ENCODE measurements at regions not wholly inside any gene's neighbourhood (a gene's known extent, or its start where the extent isn't known, plus 50 kb on each side); places are given as distances from the start of the nearest gene placed in this dataset.
"Not testable (repeated sequence)": the region's sequence is repeated elsewhere in the genome, so short reads cannot be mapped to it uniquely, and the experiment has no call there.

DNA sequence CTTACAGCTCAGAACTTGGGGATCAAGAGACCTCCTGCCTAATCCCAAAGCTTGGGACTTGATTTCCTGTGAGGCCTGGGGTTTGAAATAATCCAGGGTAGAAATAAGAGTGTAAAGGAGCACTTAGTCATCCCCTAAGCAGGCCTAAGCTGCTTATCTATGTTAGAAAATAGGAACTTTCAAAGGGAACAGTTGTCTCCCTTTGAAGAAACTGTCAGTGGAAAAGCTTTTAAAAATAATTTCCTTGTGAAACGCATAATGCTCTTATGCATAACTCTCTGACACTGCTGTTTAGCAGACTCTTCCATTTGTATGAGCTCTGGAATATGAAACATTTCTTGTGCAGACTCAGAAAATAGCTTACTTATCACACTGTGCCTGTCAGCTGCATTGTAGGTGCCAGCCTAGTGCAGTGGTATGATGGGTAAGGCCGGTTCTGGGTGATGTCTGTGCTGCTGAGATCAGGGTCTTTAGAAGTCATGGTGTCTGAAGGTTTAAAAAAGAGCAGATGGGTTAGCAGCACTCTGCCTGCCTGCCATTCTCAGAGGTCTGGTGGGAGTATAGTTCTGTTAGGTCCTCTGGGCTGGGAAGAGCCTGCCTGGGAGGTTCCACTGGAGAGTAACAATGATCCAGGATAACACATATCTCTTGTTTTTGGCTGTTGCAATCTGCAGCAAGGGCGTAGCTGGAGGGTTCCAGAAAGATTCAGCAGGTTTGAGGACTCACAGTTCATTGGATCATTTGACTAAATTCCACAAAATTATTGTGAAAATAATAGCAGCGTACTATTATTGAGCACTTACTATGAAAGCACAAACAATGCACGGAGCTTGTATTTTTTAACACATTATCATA lies 283.2 kb upstream of the MEX3C start:
- DNase-seq (ENCODE audit: insufficient read length, low spot score): no peak
- no peak for TF ChIP-seq POLR2A (IDR thresholded peaks at IDR 0.05; ENCODE audit: low read depth, low read length)
- FAIRE-seq: no peak

- TF ChIP-seq POLR2A (IDR thresholded peaks at IDR 0.05; ENCODE audit: low read depth, low read length): no peak
- DNase-seq (ENCODE audit: insufficient read length, low spot score): no peak
- FAIRE-seq: no peak
Measured at GRCh38 chr18:51486735-51487366, 289.4 kb upstream of the MEX3C start.

DNA sequence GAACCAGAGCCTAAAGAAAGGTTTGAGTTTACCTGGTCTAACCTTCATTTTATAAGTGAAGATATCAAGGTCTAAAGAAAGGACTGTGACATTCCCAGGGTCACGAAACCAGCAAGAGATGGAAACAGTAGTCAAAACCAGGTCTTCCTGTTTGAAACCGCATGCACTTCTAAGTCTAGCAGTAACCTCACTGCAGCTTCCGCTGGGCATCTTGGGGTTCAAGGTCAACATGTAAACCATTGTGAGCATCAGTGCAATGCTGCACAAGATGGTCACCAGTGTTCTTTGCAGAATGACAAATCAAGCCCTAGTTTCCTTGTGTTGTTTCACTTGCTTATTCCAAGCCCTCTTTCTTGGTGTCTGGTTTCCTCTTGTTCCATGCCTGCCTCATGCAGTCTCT lies 292.9 kb upstream of the MEX3C start:
- FAIRE-seq (no peak), DNase-seq (ENCODE audit: insufficient read length, low spot score) (no peak)
- no peak for TF ChIP-seq POLR2A (IDR thresholded peaks at IDR 0.05; ENCODE audit: low read depth, low read length)

DNA sequence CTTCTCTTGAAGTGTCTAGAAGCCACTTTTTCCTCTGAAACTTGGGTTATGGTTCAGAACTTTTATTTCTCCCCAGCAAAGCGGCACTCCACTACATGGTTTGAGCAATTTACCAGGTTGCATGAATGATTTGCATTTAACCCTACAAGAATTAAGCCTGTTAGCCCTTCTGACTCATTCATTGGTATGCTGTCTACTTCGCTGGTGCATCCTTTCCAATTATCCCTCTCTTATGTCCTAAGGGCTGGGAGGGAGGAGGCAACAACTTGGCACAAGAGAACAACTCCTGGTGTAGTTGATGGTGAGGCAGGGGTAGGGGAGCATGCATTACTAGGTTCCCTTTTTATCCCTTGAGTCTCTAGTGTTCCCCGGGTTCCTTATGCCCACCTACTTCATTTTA lies 293.4 kb upstream of the MEX3C start:
- DNase-seq (ENCODE audit: insufficient read length, low spot score) (no peak), FAIRE-seq (no peak)
- no peak for TF ChIP-seq POLR2A (IDR thresholded peaks at IDR 0.05; ENCODE audit: low read depth, low read length)

- TF ChIP-seq POLR2A (IDR thresholded peaks at IDR 0.05; ENCODE audit: low read depth, low read length): no peak
- no peak for DNase-seq (ENCODE audit: insufficient read length, low spot score)
- FAIRE-seq: no peak
Measured at GRCh38 chr18:51491678-51492372, 294.3 kb upstream of the MEX3C start.

GRCh38 chr18:51498085-51498855 lies 300.8 kb upstream of the MEX3C start:
- DNase-seq (ENCODE audit: insufficient read length, low spot score) (no peak), FAIRE-seq (no peak)
- TF ChIP-seq POLR2A (IDR thresholded peaks at IDR 0.05; ENCODE audit: low read depth, low read length): no peak

GRCh38 chr18:51503351-51503750 lies 305.9 kb upstream of the MEX3C start:
- TF ChIP-seq POLR2A (IDR thresholded peaks at IDR 0.05; ENCODE audit: low read depth, low read length): no peak
- no peak for FAIRE-seq
- no peak for DNase-seq (ENCODE audit: insufficient read length, low spot score)

- DNase-seq (ENCODE audit: insufficient read length, low spot score): no peak
- no peak for FAIRE-seq
- TF ChIP-seq POLR2A (IDR thresholded peaks at IDR 0.05; ENCODE audit: low read depth, low read length): no peak
Measured at GRCh38 chr18:51506811-51507210, 309.3 kb upstream of the MEX3C start.

- not testable (repeated sequence) for DNase-seq (ENCODE audit: insufficient read length, low spot score); FAIRE-seq
Measured at GRCh38 chr18:51508410-51508809, 310.9 kb upstream of the MEX3C start.

- FAIRE-seq: no peak
- no peak for TF ChIP-seq POLR2A (IDR thresholded peaks at IDR 0.05; ENCODE audit: low read depth, low read length)
- DNase-seq (ENCODE audit: insufficient read length, low spot score): no peak
Measured at GRCh38 chr18:51510020-51510419, 312.5 kb upstream of the MEX3C start.

- no peak for FAIRE-seq
- DNase-seq (ENCODE audit: insufficient read length, low spot score): no peak
- TF ChIP-seq POLR2A (IDR thresholded peaks at IDR 0.05; ENCODE audit: low read depth, low read length): no peak
Measured at GRCh38 chr18:51513517-51513916, 316.0 kb upstream of the MEX3C start.

- DNase-seq (ENCODE audit: insufficient read length, low spot score) (no peak), FAIRE-seq (no peak)
- TF ChIP-seq POLR2A (IDR thresholded peaks at IDR 0.05; ENCODE audit: low read depth, low read length): no peak
Measured at GRCh38 chr18:51514128-51514527, 316.6 kb upstream of the MEX3C start.

DNA sequence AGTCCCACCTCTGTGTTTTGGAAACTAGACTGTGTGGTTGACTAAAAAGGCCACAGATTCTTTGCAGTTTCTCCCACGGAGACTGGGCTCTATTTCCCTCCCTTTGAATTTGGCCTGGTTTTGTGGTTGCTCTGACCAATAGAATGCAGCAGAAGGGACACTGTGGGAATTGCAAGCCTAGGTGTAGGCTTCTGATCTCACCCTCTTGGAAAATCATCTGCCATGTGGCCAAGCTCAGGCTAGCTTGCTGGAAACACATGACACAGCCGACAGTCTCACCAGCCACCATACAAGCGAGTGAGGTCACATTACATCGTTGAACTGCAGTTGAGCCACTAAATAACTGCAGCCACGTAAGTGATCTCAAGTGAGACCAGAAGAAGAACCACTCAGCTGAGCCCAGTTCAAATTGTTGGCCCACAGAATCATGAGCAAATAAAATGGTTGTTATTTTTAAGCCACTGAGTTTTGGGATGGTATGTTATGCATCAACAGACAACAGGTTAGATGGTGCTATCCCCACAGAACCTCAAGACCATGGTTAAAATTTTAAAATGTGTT lies 319.1 kb upstream of the MEX3C start:
- no peak for DNase-seq (ENCODE audit: insufficient read length, low spot score)

More for the DNA sequence above, 319.1 kb upstream of the MEX3C start:
- FAIRE-seq: no peak
- no peak for TF ChIP-seq POLR2A (IDR thresholded peaks at IDR 0.05; ENCODE audit: low read depth, low read length)
